K562 (cell line): ENCODE measurements at regions not wholly inside any gene's neighbourhood (a gene's known extent, or its start where the extent isn't known, plus 50 kb on each side); places are given as distances from the start of the nearest gene placed in this dataset.

Source experiments
- ATAC-seq: fragments of 200-7000 bp; cut with Tn5 transposase; 3 replicates; pipeline ENCODE4 v1.9.1; 2020; ENCODE audit warnings: moderate library complexity
- BruUV-seq: library from RNA; stranded (reverse); fragments of 400-500 nt; replicated peaks from 2 replicates; lab custom pipeline; 2021; lab: Mats Ljungman, UMichigan
- CTCF ChIA-PET: fragments of 300-600 bp; formaldehyde crosslinking; extraction: SDS; loops from one replicate; lab custom pipeline; 2021; ENCODE audit warnings: low intra/inter-chr PET ratio; lab: Yijun Ruan, JAX
- POLR2A ChIA-PET: fragments of 300-600, 350-650 bp; sonication (Branson Sonifier 250); formaldehyde crosslinking; extraction: SDS; loops from one replicate; lab custom pipeline; 2021; ENCODE audit warnings: antibody characterized with exemption, inconsistent platforms; lab: Yijun Ruan, JAX
- DNase-seq, 4 experiments: peaks; one replicate each; pipeline versions ENCODE4 v3.0.0 to v3.0.0-alpha.2; 2011 to 2018; ENCODE audit warnings: low spot score in 3 of 4, mixed read lengths in 3 of 4; ENCODE audit errors: extremely low read depth in 1 of 4
- FAIRE-seq: peaks from 2 replicates; lab custom pipeline; 2011; peaks lifted over from hg19 to GRCh38; lab: Jason Lieb, UNC
- H2AFZ ChIP-seq: 2 replicates; pipeline ENCODE4 v1.6.0; 2011; ENCODE audit warnings: low read depth, low read length, control low read depth, inconsistent platforms
- H3K27ac ChIP-seq: fragments of 200-600 bp; 3 replicates; pipeline ENCODE4 v1.8.0; 2011; ENCODE audit warnings: low read depth, mild to moderate bottlenecking, control low read depth, inconsistent platforms, low read length, moderate library complexity, mixed read lengths; ENCODE audit errors: extremely low read depth
- H3K27me3 ChIP-seq, 2 experiments: fragments of 300-600 bp in 1 of 2; 2 replicates in 1 of 2; 3 replicates in 1 of 2; pipeline versions ENCODE4 v1.6.0 to v1.8.0; 2011; ENCODE audit warnings: inconsistent platforms in 2 of 2, low read length in 2 of 2, mild to moderate bottlenecking in 1 of 2, mixed read lengths in 1 of 2, moderate library complexity in 1 of 2; ENCODE audit not compliant: control insufficient read depth in 2 of 2, insufficient read depth in 2 of 2
- H3K36me3 ChIP-seq: fragments of 300-600 bp; 3 replicates; pipeline ENCODE4 v1.8.0; 2011; ENCODE audit warnings: mild to moderate bottlenecking, low read length, inconsistent platforms; ENCODE audit not compliant: control insufficient read depth, insufficient read depth
- H3K4me1 ChIP-seq, 2 experiments: fragments of 200-600 bp in 1 of 2; replicated peaks in 1 of 2; 2 replicates in 1 of 2; 3 replicates in 1 of 2; pipeline versions ENCODE4 v1.5.1 to v1.8.0; 2011; ENCODE audit warnings: inconsistent platforms in 2 of 2, low read length in 2 of 2, mild to moderate bottlenecking in 1 of 2, mixed read lengths in 1 of 2, moderate library complexity in 1 of 2; ENCODE audit not compliant: control insufficient read depth in 2 of 2, insufficient read depth in 2 of 2
- H3K4me2 ChIP-seq: 2 replicates; pipeline ENCODE4 v1.6.1; 2011; ENCODE audit warnings: low read length, control low read depth, inconsistent platforms, mixed read lengths; ENCODE audit not compliant: insufficient read depth
- H3K4me3 ChIP-seq: fragments of 200-600 bp; sonication (generic), shearing (Covaris generic); 2 replicates; pipeline ENCODE4 v1.5.1; 2016; ENCODE audit warnings: control low read depth, inconsistent platforms
- H3K79me2 ChIP-seq: fragments of 200-600 bp; 3 replicates; pipeline ENCODE4 v1.8.0; 2011; ENCODE audit warnings: low read length, inconsistent platforms; ENCODE audit not compliant: control insufficient read depth, insufficient read depth
- H3K9ac ChIP-seq, 2 experiments: 2 replicates each; pipeline versions ENCODE4 v1.6.0 to v1.6.1; 2011; ENCODE audit warnings: low read depth in 2 of 2, low read length in 2 of 2, control low read depth in 1 of 2, inconsistent platforms in 1 of 2, mild to moderate bottlenecking in 1 of 2, mixed read lengths in 1 of 2; ENCODE audit not compliant: insufficient read depth in 1 of 2
- H3K9me1 ChIP-seq: one replicate; pipeline ENCODE4 v1.6.0; 2011; ENCODE audit warnings: inconsistent platforms, mild to moderate bottlenecking, low read length, moderate library complexity; ENCODE audit not compliant: control insufficient read depth, insufficient read depth
- H3K9me3 ChIP-seq: replicated peaks from 2 replicates; pipeline ENCODE4 v1.5.1; 2011; ENCODE audit warnings: low read depth, low read length, inconsistent platforms; ENCODE audit not compliant: control insufficient read depth, insufficient read depth
- H4K20me1 ChIP-seq: replicated peaks from 2 replicates; pipeline ENCODE4 v1.6.1; 2011; ENCODE audit warnings: low read length, inconsistent platforms, mixed read lengths; ENCODE audit not compliant: control insufficient read depth, insufficient read depth
- E2F5 ChIP-seq: sonication (generic); formaldehyde crosslinking; IDR thresholded peaks from 2 replicates; pipeline ENCODE4 v1.8.0; 2022; ENCODE audit warnings: mild to moderate bottlenecking, missing genetic modification reagents
- FOXA3 ChIP-seq, 2 experiments: fragments of 450-650 bp in 1 of 2; sonication (generic) in 1 of 2; formaldehyde crosslinking; IDR thresholded peaks in 1 of 2; conservative IDR thresholded peaks in 1 of 2; 2 replicates each; pipeline versions ENCODE4 v1.4.0 to v1.8.0; 2020 to 2022; ENCODE audit warnings: mild to moderate bottlenecking in 2 of 2, missing genetic modification reagents in 1 of 2
- HOXB6 ChIP-seq: fragments of 250-450 bp; sonication (Bioruptor Pico); IDR thresholded peaks from 2 replicates; pipeline ENCODE4 v1.5.1; 2022; ENCODE audit warnings: mild to moderate bottlenecking, borderline replicate concordance
- ID3 ChIP-seq, 2 experiments: fragments of 250-450 bp in 1 of 2; fragments of 450-650 bp in 1 of 2; sonication (Bioruptor Pico) in 1 of 2; IDR thresholded peaks; 2 replicates each; pipeline versions ENCODE4 v1.6.1 to v1.8.0; 2016 to 2021; ENCODE audit warnings: mild to moderate bottlenecking in 2 of 2, moderate library complexity in 2 of 2, missing compliant biosample characterization in 1 of 2, missing genetic modification characterization in 1 of 2
- KDM5B ChIP-seq: fragments of 200-600 bp; sonication (generic); IDR thresholded peaks from 2 replicates; pipeline ENCODE4 v1.6.1; 2012; ENCODE audit warnings: low read depth, mild to moderate bottlenecking, moderate library complexity, low read length, control low read depth, inconsistent platforms; ENCODE audit not compliant: insufficient replicate concordance
- MCM7 ChIP-seq, 2 experiments: fragments of 450-650 bp; IDR thresholded peaks; 2 replicates each; pipeline ENCODE4 v1.6.1; 2016 to 2018
- NFE2L1 ChIP-seq: fragments of 450-650 bp; IDR thresholded peaks from 2 replicates; pipeline ENCODE4 v1.6.1; 2016; ENCODE audit warnings: missing genetic modification characterization, low read depth, mild to moderate bottlenecking, missing compliant biosample characterization, moderate library complexity, borderline replicate concordance
- SAFB2 ChIP-seq: fragments of 200-400 bp; formaldehyde crosslinking; IDR thresholded peaks from 2 replicates; pipeline ENCODE4 v1.6.1; 2018; ENCODE audit warnings: borderline replicate concordance, low read length, low read depth, moderate library complexity; ENCODE audit not compliant: severe bottlenecking
- SMARCA4 ChIP-seq: fragments of 450-650 bp; IDR thresholded peaks from 2 replicates; pipeline ENCODE4 v1.6.1; 2016
- TSC22D4 ChIP-seq: fragments of 450-650 bp; IDR thresholded peaks from 2 replicates; pipeline ENCODE4 v1.6.1; 2016; ENCODE audit warnings: missing genetic modification characterization, missing biosample characterization, control low read depth
- ZFP91 ChIP-seq: sonication (generic); formaldehyde crosslinking; IDR thresholded peaks from 2 replicates; pipeline ENCODE4 v1.8.0; 2022; ENCODE audit warnings: mild to moderate bottlenecking, missing genetic modification reagents
- ZNF212 ChIP-seq: fragments of 450-650 bp; formaldehyde crosslinking; IDR thresholded peaks from 2 replicates; pipeline ENCODE4 v1.4.0; 2020; ENCODE audit warnings: mild to moderate bottlenecking
- ZNF639 ChIP-seq, 2 experiments: fragments of 200-800 bp in 1 of 2; sonication (Bioruptor generic) in 1 of 2; sonication (generic) in 1 of 2; formaldehyde crosslinking in 1 of 2; IDR thresholded peaks in 1 of 2; conservative IDR thresholded peaks in 1 of 2; 2 replicates each; pipeline versions ENCODE4 v1.5.0 to v1.6.1; 2016 to 2020; ENCODE audit warnings: missing compliant biosample characterization in 1 of 2, missing genetic modification characterization in 1 of 2, missing genetic modification reagents in 1 of 2
- ZNF655 ChIP-seq: fragments of 250-450 bp; sonication (Bioruptor Pico); IDR thresholded peaks from 2 replicates; pipeline ENCODE4 v1.5.0; 2021
- ZNF707 ChIP-seq: fragments of 250-450 bp; sonication (Bioruptor Pico); conservative IDR thresholded peaks from 2 replicates; pipeline ENCODE4 v1.8.0; 2022; ENCODE audit warnings: inconsistent platforms, mild to moderate bottlenecking, moderate library complexity
- WGBS: fragments of 100-300 bp; shearing (Covaris generic); methylation state at CpG from one replicate; pipeline ENCODE4 v1.1.6; 2016; ENCODE audit warnings: low coverage, mixed read lengths; ENCODE audit not compliant: insufficient coverage; ENCODE audit errors: missing lambda C conversion rate; 5-methylcytosine and 5-hydroxymethylcytosine counted together
- in situ Hi-C: fragments of 300-500 bp; cut with MboI; formaldehyde crosslinking; loops from 4 replicates; pipeline ENCODE4 v1.15.0; 2018; ENCODE audit warnings: inconsistent platforms, mixed read lengths
- intact Hi-C: fragments of 100-400 bp; cut with micrococcal nuclease; formaldehyde crosslinking; loops from 2 replicates; pipeline ENCODE4 v1.14.2; 2022

GRCh38 chr6:126513198-126513597, 173.3 kb downstream of the CENPW start:
- Histone ChIP-seq H3K27ac (no peak overlapping the region), H2AFZ (no peak overlapping the region), H3K27me3 (no peaks in the 10 kb centered on the region), H3K79me2 (no peaks in the 10 kb centered on the region), H3K36me3 (no peaks in the 10 kb centered on the region), H3K4me1 (no peaks in the 10 kb centered on the region), H3K4me2 (no peak overlapping the region), H3K9ac (no peak overlapping the region), H3K4me3 (no peak overlapping the region), H3K9me3 (no peaks in the 10 kb centered on the region), H3K9me1 (no peaks in the 10 kb centered on the region), H4K20me1 (no peaks in the 10 kb centered on the region)
- ATAC-seq (no peak), FAIRE-seq (no peak), DNase-seq (no peak)
- CTCF ChIA-PET, result no interaction called here
- POLR2A ChIA-PET, result no interaction called here
- no TSS peak for BruUV-seq
- intact Hi-C loops (no loop called here), in situ Hi-C loops (no loop called here)
- 10% methylated on average over 1 of the region's 1 CpG for WGBS
- TF ChIP-seq E2F5 (no peak), ZNF212 (no peak), ZNF655 (CRISPR knock-in tag) (no peak), ZNF639 (CRISPR knock-in tag; conservative IDR thresholded peaks at IDR 0.05 in 1 of 2, IDR thresholded peaks at IDR 0.05 in 1 of 2) (no peak), NFE2L1 (tag) (no peak), ZFP91 (CRISPR knock-in tag) (no peak), TSC22D4 (no peak), SMARCA4 (no peak), SAFB2 (no peak), ID3 (CRISPR knock-in tag; IDR thresholded peaks at IDR 0.05) (no peak), ID3 (tag; IDR thresholded peaks at IDR 0.05) (no peak), ZNF707 (CRISPR knock-in tag) (no peak), KDM5B (no peak), MCM7 (IDR thresholded peaks at IDR 0.05) (no peak), FOXA3 (CRISPR knock-in tag; conservative IDR thresholded peaks at IDR 0.05 in 1 of 2, IDR thresholded peaks at IDR 0.05 in 1 of 2) (no peak), HOXB6 (CRISPR knock-in tag) (no peak)
